ENCODE measurements at regions not wholly inside any gene's neighbourhood (a gene's known extent, or its start where the extent isn't known, plus 50 kb on each side); places are given as distances from the start of the nearest gene placed in this dataset.

DNA sequence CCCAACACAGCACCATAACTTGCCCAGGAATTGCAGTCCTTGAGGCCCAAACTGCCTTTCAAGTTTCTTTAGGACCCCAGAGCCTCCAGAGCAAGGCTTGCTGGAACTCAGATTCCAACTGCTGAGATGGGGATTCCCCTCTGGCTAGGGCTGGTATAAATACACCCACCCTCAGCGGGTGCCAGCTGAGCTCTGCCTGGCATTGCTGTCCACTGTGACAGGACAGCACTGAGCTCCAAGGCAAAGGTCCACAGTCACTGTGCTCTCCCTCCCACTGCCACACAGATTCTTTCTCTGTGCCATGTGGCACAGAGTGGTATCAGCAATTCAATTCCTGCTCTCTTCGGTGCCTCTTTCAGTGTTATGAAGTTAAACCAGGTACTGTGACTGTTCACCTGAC, 304.2 kb upstream of the LMCD1 start:
- TF ChIP-seq, protein P1, sequence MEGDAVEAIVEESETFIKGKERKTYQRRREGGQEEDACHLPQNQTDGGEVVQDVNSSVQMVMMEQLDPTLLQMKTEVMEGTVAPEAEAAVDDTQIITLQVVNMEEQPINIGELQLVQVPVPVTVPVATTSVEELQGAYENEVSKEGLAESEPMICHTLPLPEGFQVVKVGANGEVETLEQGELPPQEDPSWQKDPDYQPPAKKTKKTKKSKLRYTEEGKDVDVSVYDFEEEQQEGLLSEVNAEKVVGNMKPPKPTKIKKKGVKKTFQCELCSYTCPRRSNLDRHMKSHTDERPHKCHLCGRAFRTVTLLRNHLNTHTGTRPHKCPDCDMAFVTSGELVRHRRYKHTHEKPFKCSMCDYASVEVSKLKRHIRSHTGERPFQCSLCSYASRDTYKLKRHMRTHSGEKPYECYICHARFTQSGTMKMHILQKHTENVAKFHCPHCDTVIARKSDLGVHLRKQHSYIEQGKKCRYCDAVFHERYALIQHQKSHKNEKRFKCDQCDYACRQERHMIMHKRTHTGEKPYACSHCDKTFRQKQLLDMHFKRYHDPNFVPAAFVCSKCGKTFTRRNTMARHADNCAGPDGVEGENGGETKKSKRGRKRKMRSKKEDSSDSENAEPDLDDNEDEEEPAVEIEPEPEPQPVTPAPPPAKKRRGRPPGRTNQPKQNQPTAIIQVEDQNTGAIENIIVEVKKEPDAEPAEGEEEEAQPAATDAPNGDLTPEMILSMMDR (IDR thresholded peaks at IDR 0.05; ENCODE audit: low read length), result no peak
- TF ChIP-seq EZH2 (IDR thresholded peaks at IDR 0.05; ENCODE audit: borderline replicate concordance, low read length), result no peak

Data from OCI-LY1 (cell line).